NOMO-1 treated with DMSO at 0.1 percent for 48 hours (cell line): ENCODE measurements at regions not wholly inside any gene's neighbourhood (a gene's known extent, or its start where the extent isn't known, plus 50 kb on each side); places are given as distances from the start of the nearest gene placed in this dataset.

ENCODE experiments used
- DNase-seq: peaks from one replicate; lab custom pipeline; 2025; ENCODE audit not compliant: unreplicated experiment; lab: John Stamatoyannopoulos, UW

DNA sequence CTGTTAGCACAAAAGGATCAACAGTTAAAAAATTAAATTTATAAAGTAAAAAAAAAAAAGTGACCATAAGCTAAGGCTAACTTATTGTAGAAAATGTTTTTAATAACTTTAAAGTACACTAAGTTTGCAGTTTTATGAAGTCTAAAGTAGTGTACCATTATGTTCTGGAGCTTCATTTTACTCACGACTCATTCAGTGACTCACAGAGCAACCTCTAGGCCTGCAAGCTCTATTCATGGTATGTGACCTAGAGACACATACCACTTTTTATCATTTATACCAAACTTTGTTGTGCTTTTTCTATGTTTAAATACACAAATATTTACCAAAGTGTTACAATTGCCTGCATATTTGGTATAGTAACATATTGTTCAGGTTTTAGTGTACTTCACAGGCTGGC lies 1552.3 kb downstream of the OTOL1 start:
- DNase-seq, result no peak

DNA sequence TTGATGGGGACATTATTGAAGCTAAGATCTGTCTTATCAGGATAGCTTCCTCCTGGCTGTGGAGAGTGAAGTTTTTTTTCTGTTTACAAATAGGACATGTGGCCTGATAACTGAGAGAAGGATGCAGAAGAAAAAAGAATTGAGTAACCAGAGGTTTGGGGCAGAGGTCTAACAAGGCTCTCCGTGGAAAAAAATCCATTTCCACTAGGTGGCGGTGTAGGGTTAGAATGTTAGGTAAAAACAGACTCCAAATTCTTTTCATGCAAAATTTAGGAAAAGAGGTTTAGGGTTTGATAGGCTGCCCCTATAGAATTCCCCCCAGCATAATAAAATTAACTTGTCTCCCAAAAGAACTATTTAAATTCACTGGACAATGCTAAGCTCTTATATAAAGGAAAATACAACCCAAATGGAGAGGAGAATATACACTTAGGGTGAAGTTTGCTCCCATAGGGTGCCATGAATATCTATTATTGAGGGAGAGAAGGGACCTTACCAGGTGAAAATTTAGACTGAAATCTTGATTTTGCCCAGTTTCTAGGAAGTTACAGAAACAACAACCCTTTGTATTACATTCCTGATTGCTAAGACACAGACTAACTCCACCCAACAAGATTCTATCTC lies 1560.4 kb downstream of the OTOL1 start:
- peak; percentile 27 for DNase-seq

DNA sequence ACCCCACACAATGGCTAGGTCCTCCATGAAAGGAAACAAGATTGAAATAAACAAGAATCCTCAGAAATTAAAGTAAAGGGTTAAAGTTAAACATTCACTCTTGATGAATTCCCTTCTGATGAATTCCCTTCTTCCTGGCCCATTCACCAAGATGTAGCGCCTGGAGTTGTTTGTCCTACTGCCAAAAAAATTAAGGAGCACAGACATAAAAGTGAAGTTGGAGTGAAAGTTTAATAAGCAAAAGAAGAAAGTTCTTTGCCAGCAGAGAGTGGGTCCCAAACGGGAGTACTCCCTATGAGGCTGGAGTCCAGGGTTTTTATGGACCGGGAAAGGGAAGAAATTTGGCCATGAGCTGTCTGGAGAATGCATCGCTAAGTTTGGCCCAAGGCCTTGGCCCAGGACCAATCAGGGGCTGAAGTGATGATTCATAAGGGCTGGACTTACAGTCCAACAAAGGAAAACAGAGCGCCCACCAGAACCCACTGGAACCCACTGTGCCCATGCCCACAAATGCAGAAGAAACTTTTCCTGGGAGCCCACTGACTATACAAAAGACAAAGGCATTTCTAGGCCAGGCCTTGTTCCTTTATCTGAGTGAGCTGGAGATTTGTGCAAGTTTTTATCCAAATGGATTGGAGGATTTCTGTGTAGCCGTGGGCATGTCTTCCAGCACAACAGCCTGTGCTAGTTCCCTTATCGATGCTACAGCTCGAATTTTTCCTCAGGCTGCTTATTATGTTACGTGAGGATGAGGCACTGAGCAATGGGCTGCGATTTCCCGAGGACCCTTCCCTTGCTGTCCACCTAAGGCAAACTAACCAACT lies 1561.6 kb downstream of the OTOL1 start:
- DNase-seq, result no peak

DNA sequence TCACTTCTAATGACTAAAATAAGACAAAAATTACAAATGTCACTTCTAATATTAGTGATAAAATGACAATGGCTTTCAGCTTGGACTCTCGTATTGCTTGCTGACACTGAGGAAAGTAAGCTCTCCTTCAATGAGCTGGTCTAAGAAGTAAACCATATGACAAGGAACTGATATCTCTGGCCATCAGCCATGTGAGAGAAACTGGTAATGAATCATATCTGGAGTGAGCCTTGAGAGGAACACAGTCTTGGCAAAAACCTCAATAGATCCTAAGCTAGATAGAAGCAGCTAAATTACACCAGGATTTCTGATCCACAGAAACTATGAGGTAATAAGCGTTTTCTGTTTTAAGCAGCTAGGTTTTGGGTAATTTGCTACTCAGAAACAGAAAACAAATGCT lies 1575.1 kb downstream of the OTOL1 start:
- no peak for DNase-seq
